Esophagus muscularis mucosa (tissue), 4 donors: ENCODE measurements at regions not wholly inside any gene's neighbourhood (a gene's known extent, or its start where the extent isn't known, plus 50 kb on each side); places are given as distances from the start of the nearest gene placed in this dataset.

Source experiments
- DNase-seq: peaks from one replicate; pipeline ENCODE4 v3.0.0-alpha.2; 2017; ENCODE audit errors: extremely low spot score
- H3K27ac ChIP-seq, 4 donors: fragments of 200-600 bp; sonication (generic); replicated peaks in 1 of 4; 1 replicate in 3 of 4; 2 replicates in 1 of 4; pipeline ENCODE4 v1.5.1; 2016 to 2019; ENCODE audit warnings: mild to moderate bottlenecking in 1 of 4
- H3K27me3 ChIP-seq, 4 donors: fragments of 200-600 bp; sonication (generic); one replicate each; pipeline versions ENCODE4 v1.5.1 to v1.6.0; 2016 to 2019
- H3K36me3 ChIP-seq, 4 donors: fragments of 200-600 bp; sonication (generic); one replicate each; pipeline ENCODE4 v1.5.1; 2016 to 2019
- H3K4me1 ChIP-seq, 4 donors: fragments of 200-600 bp; sonication (generic); one replicate each; pipeline ENCODE4 v1.5.1; 2016 to 2019
- H3K4me3 ChIP-seq, 4 donors: fragments of 200-600 bp; sonication (generic); 1 replicate in 2 of 4; 2 replicates in 2 of 4; pipeline ENCODE4 v1.5.1; 2016 to 2019; ENCODE audit warnings: mild to moderate bottlenecking in 4 of 4, moderate library complexity in 1 of 4
- H3K9me3 ChIP-seq, 4 donors: fragments of 200-600 bp; sonication (generic); 1 replicate in 3 of 4; 2 replicates in 1 of 4; pipeline ENCODE4 v1.5.1; 2016 to 2019
- EP300 ChIP-seq: sonication (generic); formaldehyde crosslinking; IDR thresholded peaks from one replicate; pipeline ENCODE4 v1.6.1; 2017; ENCODE audit warnings: antibody characterized with exemption
- POLR2A ChIP-seq: fragments of 450-650 bp; IDR thresholded peaks from one replicate; pipeline ENCODE4 v1.6.1; 2017; ENCODE audit warnings: antibody characterized with exemption, moderate library complexity, mild to moderate bottlenecking, low read depth
- POLR2AphosphoS5 ChIP-seq, 2 donors: sonication (generic); formaldehyde crosslinking; IDR thresholded peaks; one replicate each; pipeline ENCODE4 v1.6.1; 2017; ENCODE audit warnings: antibody characterized with exemption in 2 of 2
- WGBS: methylation state at CpG from one replicate; pipeline ENCODE4 v1.1.5; 2018; 5-methylcytosine and 5-hydroxymethylcytosine counted together
- intact Hi-C: fragments of 100-400 bp; cut with DNase I; formaldehyde crosslinking; loops from one replicate; pipeline ENCODE4 v1.15.1; 2023
- TF ChIP-seq, protein P1 (sequence below), 3 experiments: fragments of 200-600 bp in 2 of 3; fragments of 450-650 bp in 1 of 3; sonication (generic) in 2 of 3; IDR thresholded peaks; one replicate each; pipeline ENCODE4 v1.5.1; 2017 to 2019; ENCODE audit warnings: antibody characterized with exemption in 3 of 3, mild to moderate bottlenecking in 2 of 3, moderate library complexity in 1 of 3

DNA sequence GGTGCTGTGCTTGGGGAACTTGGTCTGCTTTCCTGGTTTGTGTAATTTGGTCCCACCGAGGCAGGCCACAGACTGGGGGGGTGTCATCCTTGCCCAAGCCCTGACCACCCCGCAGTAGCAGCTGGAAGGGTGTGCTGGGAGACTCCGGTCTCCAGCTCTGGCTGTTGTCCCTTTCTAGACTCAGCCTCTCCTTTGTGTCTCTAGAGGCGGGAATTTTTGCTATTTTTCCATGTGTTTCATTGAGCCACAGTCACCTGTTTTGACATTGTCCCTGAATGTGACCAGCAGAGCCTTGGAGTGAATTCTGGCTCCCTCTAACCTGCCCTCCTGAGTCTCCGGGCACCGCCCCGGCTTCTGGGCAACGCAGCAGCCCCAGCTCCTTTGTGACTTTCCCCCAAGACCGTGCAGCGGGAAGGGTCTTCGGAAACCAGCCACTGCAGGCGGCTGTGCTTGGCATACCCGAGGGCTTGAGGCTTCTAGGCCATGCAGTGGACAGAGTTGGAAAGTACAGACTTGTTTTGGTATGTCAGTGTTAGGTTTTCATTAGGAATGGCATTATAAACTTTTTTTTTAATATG, 98.6 kb downstream of the TNFAIP2 start:
- peaks cover 0 to 7% (median 1%) of the 10 kb centered on the region in 4 donors for H3K9me3 ChIP-seq
- peaks cover 8 to 14% (median 13%) of the 10 kb centered on the region in 4 donors for H3K4me1 ChIP-seq
- DNase-seq, result no peak
- peaks cover 0 to 66% (median 13%) of the 10 kb centered on the region in 4 donors for H3K27me3 ChIP-seq
- H3K4me3 ChIP-seq, result no peak overlapping the region
- no peaks in the 10 kb centered on the region for H3K36me3 ChIP-seq
- TF ChIP-seq POLR2A (no peak), POLR2AphosphoS5 (IDR thresholded peaks at IDR 0.05) (no peak), EP300 (no peak)
- TF ChIP-seq, protein P1, sequence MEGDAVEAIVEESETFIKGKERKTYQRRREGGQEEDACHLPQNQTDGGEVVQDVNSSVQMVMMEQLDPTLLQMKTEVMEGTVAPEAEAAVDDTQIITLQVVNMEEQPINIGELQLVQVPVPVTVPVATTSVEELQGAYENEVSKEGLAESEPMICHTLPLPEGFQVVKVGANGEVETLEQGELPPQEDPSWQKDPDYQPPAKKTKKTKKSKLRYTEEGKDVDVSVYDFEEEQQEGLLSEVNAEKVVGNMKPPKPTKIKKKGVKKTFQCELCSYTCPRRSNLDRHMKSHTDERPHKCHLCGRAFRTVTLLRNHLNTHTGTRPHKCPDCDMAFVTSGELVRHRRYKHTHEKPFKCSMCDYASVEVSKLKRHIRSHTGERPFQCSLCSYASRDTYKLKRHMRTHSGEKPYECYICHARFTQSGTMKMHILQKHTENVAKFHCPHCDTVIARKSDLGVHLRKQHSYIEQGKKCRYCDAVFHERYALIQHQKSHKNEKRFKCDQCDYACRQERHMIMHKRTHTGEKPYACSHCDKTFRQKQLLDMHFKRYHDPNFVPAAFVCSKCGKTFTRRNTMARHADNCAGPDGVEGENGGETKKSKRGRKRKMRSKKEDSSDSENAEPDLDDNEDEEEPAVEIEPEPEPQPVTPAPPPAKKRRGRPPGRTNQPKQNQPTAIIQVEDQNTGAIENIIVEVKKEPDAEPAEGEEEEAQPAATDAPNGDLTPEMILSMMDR (IDR thresholded peaks at IDR 0.05), result no peak
- intact Hi-C loops, result no loop called here
- WGBS, result 88% methylated on average over 9 of the region's 13 CpGs
- no peak overlapping the region for H3K27ac ChIP-seq

DNA sequence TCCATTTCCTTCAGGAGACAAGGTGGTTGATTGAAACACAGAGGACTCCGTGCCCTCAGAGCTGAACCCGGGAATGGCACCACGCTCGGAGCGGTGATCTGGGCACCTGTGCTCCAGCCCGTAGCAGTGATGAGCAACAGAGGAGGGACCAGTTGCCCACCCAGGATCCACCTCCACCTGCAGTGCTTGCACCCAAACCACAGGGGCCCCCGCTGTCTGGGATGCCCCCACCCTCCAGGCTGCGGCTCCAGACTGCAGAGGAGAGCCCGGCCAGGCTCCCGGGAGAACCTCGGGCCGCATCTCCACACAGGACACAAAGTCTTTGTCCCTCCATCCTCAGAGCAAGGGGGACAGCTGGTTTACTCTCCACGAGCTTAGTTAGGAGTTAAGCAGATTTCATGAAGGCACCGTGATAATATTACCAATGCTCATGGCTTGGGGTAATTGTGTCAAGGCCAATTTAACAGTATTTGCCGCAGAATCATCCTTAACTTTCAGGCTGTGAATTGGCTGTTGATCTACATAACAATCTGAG, 100.6 kb downstream of the TNFAIP2 start:
- Histone ChIP-seq H3K27ac (no peak overlapping the region), H3K4me3 (no peak overlapping the region), H3K4me1 (peaks cover 8 to 14% (median 13%) of the 10 kb centered on the region in 4 donors), H3K36me3 (no peaks in the 10 kb centered on the region), H3K9me3 (no peaks in the 10 kb centered on the region), H3K27me3 (peaks cover 0 to 82% (median 13%) of the 10 kb centered on the region in 4 donors)
- DNase-seq, result no peak
- 89% methylated on average over 11 of the region's 15 CpGs for WGBS
- intact Hi-C loops, result no loop called here
- TF ChIP-seq, protein P1 (IDR thresholded peaks at IDR 0.05), result no peak
- TF ChIP-seq POLR2A, result no peak
- TF ChIP-seq POLR2AphosphoS5 (IDR thresholded peaks at IDR 0.05), result no peak
- no peak for TF ChIP-seq EP300

DNA sequence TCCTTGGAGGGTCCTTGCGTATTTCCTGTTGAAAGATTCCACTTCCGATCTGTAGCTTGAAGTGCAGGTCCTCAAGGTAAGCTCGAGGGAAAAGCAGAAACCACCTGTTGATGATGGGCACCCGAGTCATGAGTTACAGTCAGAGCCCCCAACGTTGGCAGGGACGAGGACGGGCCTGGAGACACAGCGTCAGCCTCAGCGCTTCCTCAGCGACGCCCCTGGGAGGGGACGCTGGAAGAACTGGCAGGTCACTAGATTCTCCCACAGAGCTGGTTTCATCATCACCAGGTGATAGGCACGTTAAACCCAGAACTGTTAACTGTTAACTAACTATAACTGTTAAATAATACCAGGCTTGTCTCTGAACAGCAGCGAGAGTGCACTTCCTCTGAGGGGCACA, 101.8 kb downstream of the TNFAIP2 start:
- peaks cover 0 to 88% (median 13%) of the 10 kb centered on the region in 4 donors for H3K27me3 ChIP-seq
- DNase-seq, result no peak
- peaks cover 8 to 14% (median 12%) of the 10 kb centered on the region in 4 donors for H3K4me1 ChIP-seq
- intact Hi-C loops, result no loop called here
- TF ChIP-seq, protein P1 (IDR thresholded peaks at IDR 0.05), result no peak
- TF ChIP-seq EP300 (no peak), POLR2A (no peak), POLR2AphosphoS5 (IDR thresholded peaks at IDR 0.05) (no peak)
- no peaks in the 10 kb centered on the region for H3K36me3 ChIP-seq
- no peak overlapping the region for H3K4me3 ChIP-seq
- H3K27ac ChIP-seq, result no peak overlapping the region
- no peaks in the 10 kb centered on the region for H3K9me3 ChIP-seq
- 73% methylated on average over 13 of the region's 14 CpGs for WGBS

DNA sequence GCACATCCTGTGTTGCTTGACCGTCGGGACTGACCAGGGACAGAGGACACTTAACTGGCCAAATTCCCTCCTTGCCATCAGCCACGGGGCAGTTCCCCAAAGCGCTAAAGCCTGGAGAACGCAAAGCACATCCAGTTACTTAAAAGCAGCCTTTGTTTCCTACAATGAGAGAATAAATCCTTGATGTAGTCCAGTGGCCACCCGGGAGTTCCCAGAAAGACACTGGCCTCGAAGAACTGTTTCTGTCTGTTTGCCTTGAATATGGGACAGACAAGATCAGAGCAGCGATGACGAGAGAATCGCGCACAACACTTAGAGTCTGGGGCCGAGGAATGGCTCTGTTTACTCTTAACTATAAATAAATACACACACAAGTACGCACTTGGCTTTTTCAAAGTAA, 102.2 kb downstream of the TNFAIP2 start:
- Histone ChIP-seq H3K27me3 (peaks cover 0 to 88% (median 11%) of the 10 kb centered on the region in 4 donors), H3K36me3 (no peaks in the 10 kb centered on the region), H3K9me3 (no peaks in the 10 kb centered on the region), H3K27ac (no peak overlapping the region), H3K4me1 (peaks cover 6 to 10% (median 8%) of the 10 kb centered on the region in 4 donors), H3K4me3 (no peak overlapping the region)
- no peak for DNase-seq
- TF ChIP-seq EP300 (no peak), POLR2A (no peak), POLR2AphosphoS5 (IDR thresholded peaks at IDR 0.05) (no peak)
- TF ChIP-seq, protein P1 (IDR thresholded peaks at IDR 0.05), result no peak
- WGBS, result 68% methylated on average over 13 of the region's 13 CpGs
- intact Hi-C loops, result no loop called here
